Keratinocyte (primary cell): ENCODE measurements at regions not wholly inside any gene's neighbourhood (a gene's known extent, or its start where the extent isn't known, plus 50 kb on each side); places are given as distances from the start of the nearest gene placed in this dataset.

ENCODE experiments used
- DNase-seq: peaks from one replicate; pipeline ENCODE4 v3.0.0-alpha.2; 2011; ENCODE audit warnings: low read depth, missing footprints, low spot score
- FAIRE-seq: peaks from 2 replicates; lab custom pipeline; 2011; peaks lifted over from hg19 to GRCh38; lab: Jason Lieb, UNC
- H2AFZ ChIP-seq: 2 replicates; pipeline ENCODE4 v1.6.0; 2012; ENCODE audit warnings: low read length, control low read depth, inconsistent platforms; ENCODE audit not compliant: control insufficient read depth
- H3K27ac ChIP-seq: 2 replicates; pipeline ENCODE4 v1.5.1; 2011; ENCODE audit warnings: low read length; ENCODE audit not compliant: control insufficient read depth, insufficient read depth
- H3K27me3 ChIP-seq: 3 replicates; pipeline ENCODE4 v1.6.0; 2011; ENCODE audit warnings: low read length; ENCODE audit not compliant: control insufficient read depth, insufficient read depth; ENCODE audit errors: extremely low read depth
- H3K36me3 ChIP-seq, 2 experiments: 2 replicates in 1 of 2; 3 replicates in 1 of 2; pipeline ENCODE4 v1.5.1; 2011; ENCODE audit warnings: low read length in 2 of 2, mild to moderate bottlenecking in 1 of 2; ENCODE audit not compliant: control insufficient read depth in 2 of 2, insufficient read depth in 2 of 2; ENCODE audit errors: extremely low read depth in 1 of 2
- H3K4me1 ChIP-seq: 3 replicates; pipeline ENCODE4 v1.5.1; 2011; ENCODE audit warnings: low read length; ENCODE audit not compliant: control insufficient read depth, insufficient read depth; ENCODE audit errors: extremely low read depth
- H3K4me2 ChIP-seq: 3 replicates; pipeline ENCODE4 v1.6.0; 2011; ENCODE audit warnings: low read depth, low read length; ENCODE audit not compliant: control insufficient read depth, insufficient read depth; ENCODE audit errors: extremely low read depth
- H3K4me3 ChIP-seq, 3 experiments: fragments of 200-600 bp in 1 of 3; sonication (generic) in 1 of 3; 2 replicates in 2 of 3; 3 replicates in 1 of 3; pipeline ENCODE4 v1.5.1; 2011 to 2016; ENCODE audit warnings: low read length in 3 of 3, mild to moderate bottlenecking in 3 of 3, control low read depth in 2 of 3, inconsistent platforms in 1 of 3, low read depth in 1 of 3, mixed read lengths in 1 of 3, mixed run types in 1 of 3, moderate library complexity in 1 of 3; ENCODE audit not compliant: control insufficient read depth in 2 of 3, insufficient read depth in 2 of 3; ENCODE audit errors: extremely low read depth in 1 of 3
- H3K79me2 ChIP-seq: 2 replicates; pipeline ENCODE4 v1.6.0; 2012; ENCODE audit warnings: low read length; ENCODE audit not compliant: control insufficient read depth, insufficient read depth
- H3K9ac ChIP-seq: 3 replicates; pipeline ENCODE4 v1.6.0; 2011; ENCODE audit warnings: low read length; ENCODE audit not compliant: control insufficient read depth, insufficient read depth; ENCODE audit errors: extremely low read depth
- H3K9me1 ChIP-seq: 3 replicates; pipeline ENCODE4 v1.6.0; 2011; ENCODE audit warnings: low read length; ENCODE audit not compliant: control insufficient read depth, insufficient read depth; ENCODE audit errors: extremely low read depth
- H3K9me3 ChIP-seq: 2 replicates; pipeline ENCODE4 v1.5.1; 2012; ENCODE audit warnings: low read depth, low read length; ENCODE audit not compliant: control insufficient read depth
- H4K20me1 ChIP-seq: 3 replicates; pipeline ENCODE4 v1.6.0; 2011; ENCODE audit warnings: low read length; ENCODE audit not compliant: control insufficient read depth, insufficient read depth; ENCODE audit errors: extremely low read depth
- EZH2 ChIP-seq: IDR thresholded peaks from one replicate; pipeline ENCODE4 v1.6.1; 2012; ENCODE audit warnings: inconsistent platforms, mild to moderate bottlenecking, low read length, moderate library complexity
- dilution Hi-C: fragments of 300-500 bp; cut with MboI; formaldehyde crosslinking; loops from one replicate; pipeline ENCODE4 v1.7.0; 2020; ENCODE audit warnings: low sequenced_read_pairs; ENCODE audit not compliant: extremely low pct_ligation_motif_present
- TF ChIP-seq, protein P1 (sequence below), 3 experiments: IDR thresholded peaks in 1 of 3; conservative IDR thresholded peaks in 1 of 3; optimal IDR thresholded peaks in 1 of 3; 2 replicates in 2 of 3; 3 replicates in 1 of 3; pipeline versions ENCODE3 to v1.5.1; 2011; ENCODE audit warnings: low read length in 3 of 3, mild to moderate bottlenecking in 3 of 3, moderate library complexity in 2 of 3, control low read depth in 1 of 3, inconsistent platforms in 1 of 3; ENCODE audit not compliant: insufficient read depth in 2 of 3; ENCODE audit errors: extremely low read depth in 1 of 3

DNA sequence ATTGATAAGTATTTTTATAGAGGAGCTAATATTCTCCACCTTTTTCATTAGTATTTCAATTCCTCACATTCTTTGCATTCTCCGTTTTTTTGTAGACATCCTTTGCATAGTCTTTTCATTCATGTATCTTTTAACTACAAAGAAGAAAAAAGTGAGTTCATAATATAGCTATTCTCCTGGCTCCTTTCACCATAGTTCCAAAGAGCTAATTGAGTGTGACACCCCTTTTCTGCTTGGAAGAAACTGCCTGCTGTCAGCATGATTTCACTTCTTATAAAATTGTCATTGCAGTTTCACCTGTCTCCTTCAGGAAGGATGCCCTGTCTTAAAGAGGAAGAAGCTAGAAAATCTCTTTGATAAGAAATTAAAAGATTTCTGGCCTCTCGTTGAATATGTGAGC lies 991.1 kb downstream of the KCNT2 start:
- no peaks in the 10 kb centered on the region for H3K9me1 ChIP-seq
- no peaks in the 10 kb centered on the region for H3K79me2 ChIP-seq
- no peaks in the 10 kb centered on the region for H4K20me1 ChIP-seq
- FAIRE-seq: no peak
- no peak overlapping the region for H3K4me3 ChIP-seq
- H3K9ac ChIP-seq: no peak overlapping the region
- H3K4me2 ChIP-seq: no peak overlapping the region
- H3K9me3 ChIP-seq: no peaks in the 10 kb centered on the region
- DNase-seq: no peak
- dilution Hi-C loops: no loop called here
- H3K36me3 ChIP-seq: no peaks in the 10 kb centered on the region
- H3K4me1 ChIP-seq: no peaks in the 10 kb centered on the region
- H3K27me3 ChIP-seq: no peaks in the 10 kb centered on the region
- H3K27ac ChIP-seq: no peak overlapping the region
- TF ChIP-seq, protein P1, sequence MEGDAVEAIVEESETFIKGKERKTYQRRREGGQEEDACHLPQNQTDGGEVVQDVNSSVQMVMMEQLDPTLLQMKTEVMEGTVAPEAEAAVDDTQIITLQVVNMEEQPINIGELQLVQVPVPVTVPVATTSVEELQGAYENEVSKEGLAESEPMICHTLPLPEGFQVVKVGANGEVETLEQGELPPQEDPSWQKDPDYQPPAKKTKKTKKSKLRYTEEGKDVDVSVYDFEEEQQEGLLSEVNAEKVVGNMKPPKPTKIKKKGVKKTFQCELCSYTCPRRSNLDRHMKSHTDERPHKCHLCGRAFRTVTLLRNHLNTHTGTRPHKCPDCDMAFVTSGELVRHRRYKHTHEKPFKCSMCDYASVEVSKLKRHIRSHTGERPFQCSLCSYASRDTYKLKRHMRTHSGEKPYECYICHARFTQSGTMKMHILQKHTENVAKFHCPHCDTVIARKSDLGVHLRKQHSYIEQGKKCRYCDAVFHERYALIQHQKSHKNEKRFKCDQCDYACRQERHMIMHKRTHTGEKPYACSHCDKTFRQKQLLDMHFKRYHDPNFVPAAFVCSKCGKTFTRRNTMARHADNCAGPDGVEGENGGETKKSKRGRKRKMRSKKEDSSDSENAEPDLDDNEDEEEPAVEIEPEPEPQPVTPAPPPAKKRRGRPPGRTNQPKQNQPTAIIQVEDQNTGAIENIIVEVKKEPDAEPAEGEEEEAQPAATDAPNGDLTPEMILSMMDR (optimal IDR thresholded peaks at IDR 0.05 in 1 of 3, IDR thresholded peaks at IDR 0.05 in 1 of 3, conservative IDR thresholded peaks at IDR 0.05 in 1 of 3; ENCODE audit: extremely low read depth in 1 of 3, insufficient read depth in 2 of 3, low read length in 3 of 3): no peak
- no peak for TF ChIP-seq EZH2
- H2AFZ ChIP-seq: no peak overlapping the region

DNA sequence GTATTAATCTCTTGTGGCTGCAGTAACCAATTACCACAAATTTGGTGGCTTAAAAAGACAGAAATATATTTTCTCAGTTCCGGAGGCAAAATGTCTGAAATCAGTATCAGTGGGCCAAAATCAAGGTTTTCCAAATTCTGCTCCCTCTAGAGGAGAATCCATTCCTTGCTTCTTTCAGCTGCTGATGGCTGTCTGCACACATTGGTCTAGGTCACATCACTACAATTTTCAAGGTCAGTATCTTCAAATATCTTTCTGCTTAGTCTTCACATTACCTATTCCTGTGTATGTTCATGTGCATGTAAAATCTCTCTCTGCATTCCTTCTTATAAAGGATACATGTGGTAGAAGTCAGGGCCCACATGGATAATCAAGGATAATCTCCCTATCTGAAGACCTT lies 999.4 kb downstream of the KCNT2 start:
- no peak overlapping the region for H3K4me2 ChIP-seq
- no peak for DNase-seq
- no peaks in the 10 kb centered on the region for H3K36me3 ChIP-seq
- H2AFZ ChIP-seq: no peak overlapping the region
- TF ChIP-seq EZH2: no peak
- TF ChIP-seq, protein P1 (optimal IDR thresholded peaks at IDR 0.05 in 1 of 3, IDR thresholded peaks at IDR 0.05 in 1 of 3, conservative IDR thresholded peaks at IDR 0.05 in 1 of 3; ENCODE audit: extremely low read depth in 1 of 3, insufficient read depth in 2 of 3, low read length in 3 of 3): peak; percentile 20 to 36 (median 27)
- H3K79me2 ChIP-seq: no peaks in the 10 kb centered on the region
- no peaks in the 10 kb centered on the region for H3K27me3 ChIP-seq
- no peak overlapping the region for H3K4me3 ChIP-seq
- no peaks in the 10 kb centered on the region for H4K20me1 ChIP-seq
- H3K9me3 ChIP-seq: no peaks in the 10 kb centered on the region
- dilution Hi-C loops: no loop called here
- no peak overlapping the region for H3K9ac ChIP-seq
- H3K27ac ChIP-seq: no peak overlapping the region
- H3K4me1 ChIP-seq: peaks cover 2% of the 10 kb centered on the region
- no peak for FAIRE-seq
- H3K9me1 ChIP-seq: no peaks in the 10 kb centered on the region
